ENCODE measurements at regions not wholly inside any gene's neighbourhood (a gene's known extent, or its start where the extent isn't known, plus 50 kb on each side); places are given as distances from the start of the nearest gene placed in this dataset.
"Not testable (repeated sequence)": the region's sequence is repeated elsewhere in the genome, so short reads cannot be mapped to it uniquely, and the experiment has no call there.

DNA sequence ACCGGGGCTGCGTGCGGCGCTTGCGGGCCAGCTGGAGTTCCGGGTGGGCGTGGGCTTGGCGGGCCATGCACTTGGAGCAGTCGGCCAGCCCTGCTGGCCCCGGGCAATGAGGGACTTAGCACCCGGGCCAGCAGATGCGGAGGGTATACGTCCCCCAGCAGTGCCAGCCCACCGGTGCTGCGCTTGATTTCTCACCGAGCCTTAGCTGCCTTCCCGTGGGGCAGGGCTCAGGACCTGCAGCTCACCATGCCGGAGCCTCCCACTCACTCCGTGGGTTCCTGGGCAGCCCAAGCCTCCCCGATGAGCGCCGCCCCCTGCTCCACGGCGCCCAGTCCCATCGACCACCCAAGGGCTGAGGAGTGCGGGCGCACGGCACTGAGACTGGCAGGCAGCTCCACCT lies 51.4 kb upstream of the INPP4B start:
- DNase-seq, result not testable (repeated sequence)

DNA sequence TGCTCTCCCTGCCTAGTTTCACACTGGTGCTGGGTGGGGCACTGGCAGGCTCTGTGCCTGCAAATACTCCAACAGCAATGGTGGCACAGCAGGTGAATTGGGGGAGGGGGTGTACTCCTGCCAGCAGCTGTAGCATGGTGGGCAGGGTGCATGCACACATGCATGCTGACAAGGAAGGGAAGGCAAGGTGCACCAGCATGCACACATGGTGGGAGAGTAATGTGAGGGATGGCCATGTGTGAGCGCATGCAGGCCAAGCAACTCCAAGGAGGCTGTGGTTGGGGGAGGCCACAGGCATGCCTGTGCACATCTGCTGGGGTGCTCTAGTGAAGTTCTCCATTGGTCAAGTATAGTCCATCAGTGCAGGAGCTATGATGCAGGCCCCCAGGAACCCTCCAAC lies 54.5 kb upstream of the INPP4B start:
- DNase-seq, result no peak

- no peak for DNase-seq
These were observed 55.1 kb upstream of the INPP4B start for GRCh38 chr4:142901166-142901662.

DNA sequence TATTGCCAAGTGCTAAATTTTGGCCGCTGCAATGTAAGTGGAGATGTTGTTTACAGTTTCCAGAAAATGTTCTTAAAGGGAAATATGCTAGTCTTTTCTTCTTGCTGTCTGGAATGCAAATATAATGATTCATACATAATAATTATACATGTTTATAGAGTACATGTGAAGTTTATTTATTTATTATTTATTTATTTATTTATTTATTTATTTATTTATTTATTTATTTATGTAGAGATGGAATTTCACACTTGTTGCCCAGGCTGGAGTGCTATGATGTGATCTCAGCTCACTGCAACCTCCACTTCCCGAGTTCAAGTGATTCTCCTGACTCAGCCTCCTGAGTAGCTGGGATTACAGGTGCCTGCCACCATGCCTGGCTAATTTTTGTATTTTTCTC lies 57.5 kb upstream of the INPP4B start:
- DNase-seq, result not testable (repeated sequence)

DNA sequence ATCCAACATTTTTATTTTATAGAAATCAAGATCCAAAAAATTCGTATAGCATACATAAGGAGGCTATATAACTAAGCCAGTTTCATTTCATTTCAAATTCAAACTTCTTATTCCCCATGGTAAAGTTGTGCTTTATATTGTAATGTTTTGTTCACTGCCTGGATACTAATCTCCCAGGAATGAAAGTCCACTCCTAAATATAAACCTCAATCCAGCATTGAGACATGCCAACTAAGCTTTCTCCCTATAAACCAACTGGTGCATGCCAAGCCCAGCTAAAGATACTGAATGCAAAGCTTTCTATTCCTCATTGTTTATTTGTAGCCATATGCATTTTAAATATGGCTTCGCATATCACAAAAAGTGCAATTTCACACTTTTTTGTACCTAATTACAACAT lies 63.8 kb upstream of the INPP4B start:
- no peak for DNase-seq

GRCh38 chr4:142913034-142913433 lies 66.9 kb upstream of the INPP4B start:
- DNase-seq, result no peak

- DNase-seq, result no peak
These were observed 67.4 kb upstream of the INPP4B start for GRCh38 chr4:142913461-142914030.

DNA sequence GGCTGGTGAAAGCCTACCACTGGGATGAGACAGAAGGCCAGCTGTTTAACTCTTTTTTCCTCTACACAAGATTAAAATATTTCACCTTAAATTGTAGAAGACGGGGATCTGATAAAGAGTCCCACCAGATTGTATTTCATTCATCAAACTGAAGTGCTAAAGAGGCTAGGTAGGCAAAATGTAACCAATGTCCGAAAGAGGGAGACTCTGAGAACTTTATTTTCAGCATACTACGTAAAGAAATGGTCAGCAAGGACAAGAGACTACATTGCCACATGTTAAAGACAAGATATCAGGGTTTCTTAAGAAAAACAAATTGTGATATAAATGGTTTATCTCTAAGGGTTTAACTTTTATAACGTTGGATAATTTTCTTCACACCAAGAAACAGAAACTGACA lies 71.6 kb upstream of the INPP4B start:
- no peak for DNase-seq

- no peak for DNase-seq
These were observed 76.6 kb upstream of the INPP4B start for GRCh38 chr4:142922720-142923119.

DNA sequence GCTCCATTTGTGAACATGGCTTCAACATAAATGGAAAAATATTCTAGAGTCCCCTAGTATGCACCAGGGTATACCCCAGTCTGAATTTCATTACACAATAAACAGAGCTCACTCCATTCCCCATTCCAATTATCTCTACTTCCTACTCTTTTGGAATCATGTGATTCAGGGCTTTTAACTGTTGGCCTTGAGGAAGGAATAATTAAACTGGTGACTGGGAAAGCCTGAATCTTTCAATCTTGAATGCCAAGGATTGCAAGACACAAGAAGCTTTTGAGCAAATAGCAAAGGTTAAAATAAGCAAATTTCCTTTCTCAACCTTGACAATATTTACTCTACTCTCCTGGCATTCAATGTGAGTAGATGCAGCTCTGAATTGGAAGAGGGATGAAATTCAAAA lies 77.5 kb upstream of the INPP4B start:
- no peak for DNase-seq

GRCh38 chr4:142925161-142925560 lies 79.1 kb upstream of the INPP4B start:
- DNase-seq, result no peak

GRCh38 chr4:142927721-142928120 lies 81.6 kb upstream of the INPP4B start:
- DNase-seq, result no peak

GRCh38 chr4:142929526-142929925 lies 83.4 kb upstream of the INPP4B start:
- no peak for DNase-seq

- DNase-seq, result no peak
These were observed 87.1 kb upstream of the INPP4B start for GRCh38 chr4:142933207-142933606.

DNA sequence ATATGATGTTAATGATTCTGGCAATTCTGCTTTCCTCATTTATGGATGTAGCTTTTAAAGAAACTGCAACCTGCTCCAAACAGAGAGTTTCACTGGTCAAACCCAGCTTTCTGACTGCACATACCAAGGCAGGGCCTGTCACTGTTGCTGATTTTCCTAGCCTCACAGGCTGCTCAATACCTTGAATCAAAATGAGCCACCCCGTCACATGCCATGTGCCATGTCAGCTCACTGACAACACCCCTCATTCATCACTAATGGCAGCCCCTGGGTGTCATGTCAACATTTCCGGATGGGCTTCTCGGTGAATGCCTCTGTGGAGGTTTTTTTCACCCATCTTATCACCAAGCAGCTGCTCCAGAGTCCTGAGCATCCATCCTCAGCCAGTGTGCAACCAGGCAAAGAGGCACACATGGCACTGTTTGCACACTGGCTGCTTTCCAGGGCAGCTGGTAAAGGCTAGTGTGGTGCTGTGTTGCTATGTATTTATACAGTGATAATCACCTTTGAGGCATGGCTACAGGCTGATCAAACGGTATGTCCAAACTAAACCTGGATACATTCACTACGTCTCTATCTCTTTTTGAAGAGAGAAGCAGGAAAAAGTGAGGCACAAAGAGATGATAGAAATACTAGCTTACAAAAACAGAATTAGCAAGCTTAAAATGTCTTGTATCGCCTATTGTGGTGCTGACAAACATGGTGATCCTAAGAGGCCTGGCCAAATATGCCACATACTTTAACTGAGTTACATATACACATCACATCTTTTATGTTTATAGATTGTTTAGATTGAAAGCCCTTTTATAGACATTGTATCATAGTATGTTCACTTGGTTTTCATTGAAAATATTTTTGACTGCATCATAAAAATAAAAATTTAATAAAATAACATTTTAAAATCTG lies 94.6 kb upstream of the INPP4B start:
- peak; percentile 56 for DNase-seq

DNA sequence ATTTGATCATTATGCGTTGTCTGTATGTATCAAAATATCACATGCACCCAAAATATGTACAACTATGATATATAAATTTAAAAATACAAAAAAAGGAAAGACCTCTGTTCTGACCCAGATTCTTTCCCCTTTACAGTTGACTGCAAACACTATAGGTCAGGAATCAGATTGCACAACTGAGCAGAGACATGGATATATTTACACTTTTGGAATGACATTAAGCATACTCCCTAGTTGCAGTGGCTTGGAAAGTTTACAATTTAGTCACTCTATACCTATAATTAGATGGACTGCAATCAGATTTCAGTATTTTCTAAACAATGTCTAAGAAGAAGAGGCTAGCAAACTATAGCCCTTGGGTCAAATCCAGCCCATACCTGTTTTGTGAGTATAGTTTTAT lies 98.5 kb upstream of the INPP4B start:
- DNase-seq, result no peak

GRCh38 chr4:142952821-142953580 lies 106.9 kb upstream of the INPP4B start:
- DNase-seq, result no peak

- DNase-seq, result no peak
These were observed 108.3 kb upstream of the INPP4B start for GRCh38 chr4:142954415-142954814.

GRCh38 chr4:142955501-142955900 lies 109.4 kb upstream of the INPP4B start:
- DNase-seq, result no peak

- no peak for DNase-seq
These were observed 113.1 kb upstream of the INPP4B start for GRCh38 chr4:142959173-142959572.

DNA sequence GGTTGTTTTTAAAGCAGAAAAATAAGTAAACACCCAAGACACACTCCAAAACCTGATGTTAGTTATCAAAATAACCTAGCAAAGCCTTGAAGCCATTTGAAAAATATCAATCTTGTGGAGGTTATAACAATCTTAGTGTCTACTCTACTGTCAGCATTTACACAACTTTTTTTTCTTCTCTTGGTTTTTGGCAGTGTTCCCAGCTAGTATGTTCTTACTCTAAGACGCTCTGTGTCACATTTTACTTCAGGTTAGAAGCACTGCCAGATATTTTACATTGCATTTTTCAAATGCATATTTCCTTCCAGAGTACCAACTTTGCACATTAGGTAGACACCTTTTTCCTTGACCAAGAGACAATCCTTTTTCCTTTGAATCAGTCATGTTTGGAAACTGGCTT lies 114.0 kb upstream of the INPP4B start:
- no peak for DNase-seq

DNA sequence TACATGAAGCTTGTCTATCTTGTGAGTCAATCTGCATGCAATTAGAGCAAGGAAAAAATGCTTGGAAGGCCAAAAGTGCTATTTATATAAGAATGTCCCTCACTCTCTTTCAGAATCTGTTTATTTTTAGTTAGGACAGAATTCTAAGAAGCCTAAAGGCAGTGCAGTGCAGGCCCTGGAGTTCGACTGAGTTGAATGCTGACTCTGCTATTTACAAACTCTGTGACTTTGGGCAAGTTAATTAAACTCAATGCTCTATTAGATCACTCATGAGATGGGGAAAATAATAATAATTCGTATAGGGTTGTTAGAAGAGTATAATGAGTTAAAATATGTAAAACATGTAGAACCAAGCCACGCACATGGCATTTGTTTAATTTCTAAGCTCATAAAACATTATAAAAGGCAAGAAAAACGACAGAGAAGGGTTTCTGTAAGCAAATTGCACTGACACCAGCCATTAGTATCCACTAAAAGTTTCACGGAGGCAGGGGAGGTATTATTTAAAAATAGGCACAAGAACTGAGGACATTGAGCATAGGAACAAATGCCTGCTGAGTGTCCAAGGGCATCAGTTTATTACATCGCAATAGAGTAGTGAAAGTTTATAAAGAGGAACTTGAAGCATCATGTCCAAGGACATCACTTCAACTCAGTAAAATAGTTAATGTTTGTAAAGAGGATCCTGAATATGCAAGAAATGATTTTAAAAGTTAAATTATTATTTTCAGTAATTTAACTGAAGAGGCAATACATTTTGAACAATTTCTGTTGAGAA lies 115.0 kb upstream of the INPP4B start:
- no peak for DNase-seq

DNA sequence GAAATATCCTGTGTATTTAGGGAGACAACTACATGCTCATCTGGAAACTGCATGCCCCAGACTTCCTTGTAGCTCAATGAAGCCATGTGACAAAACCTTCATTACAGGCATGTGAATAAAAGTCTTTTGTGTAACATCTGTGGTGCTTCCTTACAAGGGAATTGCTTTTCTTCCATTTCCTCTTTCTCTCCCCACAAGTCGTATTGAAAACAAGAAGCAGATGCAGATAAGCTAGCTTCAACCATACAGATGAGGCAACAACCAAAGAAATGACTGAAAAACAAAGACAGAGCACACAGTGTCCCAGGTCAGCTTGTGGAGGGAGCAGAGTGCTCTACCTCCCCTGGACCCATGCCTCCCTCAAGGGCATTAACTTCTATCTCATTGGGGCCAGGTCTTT lies 115.8 kb upstream of the INPP4B start:
- no peak for DNase-seq
